RPMI7951 (cell line): ENCODE measurements at regions not wholly inside any gene's neighbourhood (a gene's known extent, or its start where the extent isn't known, plus 50 kb on each side); places are given as distances from the start of the nearest gene placed in this dataset.
A peak's percentile ranks its signal among the peaks of the same experiment; 100 is the strongest.

Experiments used
- DNase-seq: peaks from one replicate; pipeline ENCODE4 v3.0.0-alpha.2; 2012; ENCODE audit warnings: low read depth

- DNase-seq, result peak; percentile 90
Measured at GRCh38 chr15:38176155-38176554, 76.5 kb upstream of the SPRED1 start.

- DNase-seq, result peak; percentile 29
Measured at GRCh38 chr15:38176691-38177090, 75.9 kb upstream of the SPRED1 start.

GRCh38 chr15:38182900-38183299, 69.7 kb upstream of the SPRED1 start:
- peak; percentile 36 for DNase-seq

GRCh38 chr15:38186507-38186906, 66.1 kb upstream of the SPRED1 start:
- DNase-seq, result no peak

GRCh38 chr15:38187630-38188313, 64.9 kb upstream of the SPRED1 start:
- peak; percentile 18 for DNase-seq

- DNase-seq, result no peak
Measured at GRCh38 chr15:38189671-38190295, 62.9 kb upstream of the SPRED1 start.

GRCh38 chr15:38190501-38190900, 62.1 kb upstream of the SPRED1 start:
- DNase-seq, result no peak

- DNase-seq, result no peak
Measured at GRCh38 chr15:38192496-38192895, 60.1 kb upstream of the SPRED1 start.

- peak; percentile 57 for DNase-seq
Measured at GRCh38 chr15:38193496-38193895, 59.1 kb upstream of the SPRED1 start.

GRCh38 chr15:38195191-38195901, 57.3 kb upstream of the SPRED1 start:
- peak; percentile 57 for DNase-seq

GRCh38 chr15:38196076-38196475, 56.6 kb upstream of the SPRED1 start:
- DNase-seq, result peak; percentile 43

GRCh38 chr15:38197553-38197952, 55.1 kb upstream of the SPRED1 start:
- peak; percentile 44 for DNase-seq

- DNase-seq, result no peak
Measured at GRCh38 chr15:38201714-38202113, 50.9 kb upstream of the SPRED1 start.

GRCh38 chr15:38202361-38202760, 50.3 kb upstream of the SPRED1 start:
- DNase-seq, result no peak
